ENCODE measurements at regions not wholly inside any gene's neighbourhood (a gene's known extent, or its start where the extent isn't known, plus 50 kb on each side); places are given as distances from the start of the nearest gene placed in this dataset.

DNA sequence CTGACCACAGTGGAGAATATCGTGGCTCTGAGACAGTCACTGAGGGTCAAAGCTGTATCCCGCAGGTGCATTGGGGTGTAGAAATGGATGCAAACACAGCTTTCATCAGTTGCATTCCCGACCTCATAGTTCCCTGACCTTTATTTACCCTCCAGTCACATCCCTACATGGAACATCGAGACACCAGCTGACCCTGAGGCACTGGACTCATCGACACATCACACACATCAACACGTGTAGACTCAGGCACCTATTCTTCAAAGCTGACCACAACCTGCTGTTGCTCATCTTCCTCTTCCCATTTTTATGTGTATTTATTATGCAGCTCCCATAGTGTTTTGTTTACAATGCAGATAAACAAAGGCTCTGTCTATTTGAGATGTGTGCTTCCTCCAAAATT, 396.9 kb upstream of the NRP1 start:
- H3K9me3 ChIP-seq (ENCODE audit: low read length) = no peaks in the 10 kb centered on the region
- no peak overlapping the region for H3K4me3 ChIP-seq (ENCODE audit: low read depth in 1 of 2, low read length in 2 of 2)
- no peaks in the 10 kb centered on the region for H3K36me3 ChIP-seq (ENCODE audit: insufficient read depth, low read length)
- peaks cover 8% of the 10 kb centered on the region for H3K4me1 ChIP-seq (ENCODE audit: insufficient read depth, low read length)
- H3K27me3 ChIP-seq (ENCODE audit: control insufficient read depth in 1 of 2, insufficient read depth in 2 of 2, low read length in 2 of 2) = no peaks in the 10 kb centered on the region
- H3K27ac ChIP-seq (ENCODE audit: low read depth, low read length) = no peak overlapping the region
- no peak overlapping the region for H3K9ac ChIP-seq (ENCODE audit: low read length)

DNA sequence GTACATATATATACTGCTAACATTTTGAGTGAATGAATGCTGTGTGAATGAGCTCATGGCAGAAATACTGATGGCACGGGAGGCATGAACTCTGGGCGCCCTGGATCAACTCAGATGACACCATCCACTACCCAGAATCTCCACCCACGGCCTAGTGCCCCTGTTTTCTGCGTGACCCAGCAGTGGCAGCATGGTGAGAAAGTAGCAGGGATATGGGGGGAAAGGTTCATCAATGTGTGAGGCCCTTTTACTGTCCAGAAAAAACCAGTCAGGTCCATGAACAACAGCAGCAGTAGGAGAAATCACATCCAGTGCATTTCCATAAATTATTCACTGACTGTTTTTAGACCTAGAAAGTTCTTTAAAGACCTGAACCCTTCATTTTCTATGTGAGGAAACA, 391.0 kb upstream of the NRP1 start:
- Histone ChIP-seq H3K27ac (ENCODE audit: low read depth, low read length) (no peak overlapping the region), H3K36me3 (ENCODE audit: insufficient read depth, low read length) (no peaks in the 10 kb centered on the region), H3K9me3 (ENCODE audit: low read length) (no peaks in the 10 kb centered on the region)

DNA sequence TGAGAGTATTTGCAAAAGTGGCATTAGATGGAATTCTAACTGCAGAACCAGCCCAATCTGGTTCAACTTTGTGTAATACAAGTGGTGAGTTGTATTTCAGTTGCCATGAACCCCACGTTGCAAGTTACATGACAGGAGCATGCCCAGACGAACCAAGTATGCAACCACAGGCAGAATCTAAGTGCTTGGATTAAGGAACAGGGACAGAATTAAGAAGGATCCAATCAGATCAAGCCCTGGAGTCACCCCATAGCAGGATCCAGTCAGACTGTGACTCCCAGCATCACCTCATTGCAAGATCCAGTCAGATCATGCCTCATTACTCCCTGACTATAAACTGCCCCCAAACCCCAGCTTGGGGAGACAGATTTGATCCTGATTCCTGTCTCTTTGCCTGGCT, 388.7 kb upstream of the NRP1 start:
- Histone ChIP-seq H3K27me3 (ENCODE audit: control insufficient read depth in 1 of 2, insufficient read depth in 2 of 2, low read length in 2 of 2) (no peaks in the 10 kb centered on the region), H3K27ac (ENCODE audit: low read depth, low read length) (no peak overlapping the region), H3K9me3 (ENCODE audit: low read length) (no peaks in the 10 kb centered on the region), H3K4me3 (ENCODE audit: low read depth in 1 of 2, low read length in 2 of 2) (no peak overlapping the region), H3K36me3 (ENCODE audit: insufficient read depth, low read length) (no peaks in the 10 kb centered on the region), H3K9ac (ENCODE audit: low read length) (no peak overlapping the region), H3K4me1 (ENCODE audit: insufficient read depth, low read length) (no peaks in the 10 kb centered on the region)

More for the DNA sequence above, 391.0 kb upstream of the NRP1 start:
- Histone ChIP-seq H3K4me3 (ENCODE audit: low read depth in 1 of 2, low read length in 2 of 2) (no peak overlapping the region), H3K27me3 (ENCODE audit: control insufficient read depth in 1 of 2, insufficient read depth in 2 of 2, low read length in 2 of 2) (no peaks in the 10 kb centered on the region), H3K9ac (ENCODE audit: low read length) (no peak overlapping the region), H3K4me1 (ENCODE audit: insufficient read depth, low read length) (no peaks in the 10 kb centered on the region)

DNA sequence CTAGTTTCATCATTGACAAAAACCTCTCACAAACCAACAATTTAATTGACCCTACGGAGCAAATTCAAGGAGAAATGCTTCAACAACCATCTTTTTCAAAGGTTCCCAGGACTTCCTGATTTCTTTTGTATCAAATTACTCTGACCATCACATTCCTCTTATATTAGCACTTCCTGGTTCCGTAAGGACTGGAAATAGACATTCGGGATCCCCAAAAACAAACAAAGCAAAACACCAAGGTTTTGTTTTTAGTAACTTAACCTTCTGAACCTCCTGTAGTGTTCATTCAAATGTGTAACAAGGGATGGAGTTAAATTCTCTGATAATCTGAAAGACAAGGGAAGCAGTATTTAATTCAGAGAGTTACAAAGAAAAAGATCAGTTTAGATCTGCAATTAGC, 387.6 kb upstream of the NRP1 start:
- Histone ChIP-seq H3K9ac (ENCODE audit: low read length) (no peak overlapping the region), H3K4me1 (ENCODE audit: insufficient read depth, low read length) (no peaks in the 10 kb centered on the region), H3K27me3 (ENCODE audit: control insufficient read depth in 1 of 2, insufficient read depth in 2 of 2, low read length in 2 of 2) (no peaks in the 10 kb centered on the region), H3K9me3 (ENCODE audit: low read length) (no peaks in the 10 kb centered on the region), H3K27ac (ENCODE audit: low read depth, low read length) (no peak overlapping the region), H3K36me3 (ENCODE audit: insufficient read depth, low read length) (no peaks in the 10 kb centered on the region), H3K4me3 (ENCODE audit: low read depth in 1 of 2, low read length in 2 of 2) (no peak overlapping the region)

DNA sequence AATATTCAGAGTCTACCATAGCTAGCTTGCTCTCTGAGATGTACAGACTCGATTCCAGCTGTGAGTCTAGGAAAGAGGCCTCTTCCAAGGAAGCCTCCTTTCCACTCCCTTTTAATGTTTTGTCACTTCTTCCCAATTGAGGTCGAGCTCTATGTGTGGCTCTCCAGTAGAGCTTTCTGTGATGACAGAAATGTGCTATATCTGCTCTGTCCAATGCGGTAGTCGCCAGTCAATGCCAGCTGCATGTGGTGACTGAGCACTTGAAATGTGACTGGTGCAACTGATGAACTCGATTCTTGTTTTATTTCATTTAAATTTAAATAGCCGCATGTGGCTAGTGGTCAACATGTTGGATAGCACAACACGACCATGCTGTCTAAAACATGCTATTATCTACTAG, 387.0 kb upstream of the NRP1 start:
- no peaks in the 10 kb centered on the region for H3K9me3 ChIP-seq (ENCODE audit: low read length)
- no peak overlapping the region for H3K4me3 ChIP-seq (ENCODE audit: low read depth in 1 of 2, low read length in 2 of 2)
- H3K27me3 ChIP-seq (ENCODE audit: control insufficient read depth in 1 of 2, insufficient read depth in 2 of 2, low read length in 2 of 2) = no peaks in the 10 kb centered on the region
- no peaks in the 10 kb centered on the region for H3K4me1 ChIP-seq (ENCODE audit: insufficient read depth, low read length)
- H3K36me3 ChIP-seq (ENCODE audit: insufficient read depth, low read length) = no peaks in the 10 kb centered on the region
- H3K27ac ChIP-seq (ENCODE audit: low read depth, low read length) = no peak overlapping the region
- H3K9ac ChIP-seq (ENCODE audit: low read length) = no peak overlapping the region

DNA sequence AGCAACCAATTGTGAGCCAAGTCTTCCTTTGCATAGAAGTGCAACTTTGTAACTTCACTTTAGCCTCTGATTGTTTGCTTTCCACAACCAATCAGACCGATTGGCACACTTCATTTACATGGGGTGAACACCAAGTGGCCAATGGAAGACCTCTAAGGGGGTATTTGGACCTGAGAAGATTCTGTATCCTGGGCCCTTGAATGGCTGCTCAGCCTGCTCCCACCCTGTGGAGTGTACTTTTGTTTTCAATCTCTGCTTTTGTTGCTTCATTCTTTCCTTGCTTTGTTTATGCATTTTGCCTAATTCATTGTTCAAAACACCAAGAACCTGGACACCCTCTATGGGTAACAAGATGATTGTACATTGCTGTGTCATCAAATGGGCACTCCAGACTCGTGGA, 385.7 kb upstream of the NRP1 start:
- Histone ChIP-seq H3K27me3 (ENCODE audit: control insufficient read depth in 1 of 2, insufficient read depth in 2 of 2, low read length in 2 of 2) (no peaks in the 10 kb centered on the region), H3K4me3 (ENCODE audit: low read depth in 1 of 2, low read length in 2 of 2) (no peak overlapping the region), H3K9me3 (ENCODE audit: low read length) (no peaks in the 10 kb centered on the region), H3K27ac (ENCODE audit: low read depth, low read length) (no peak overlapping the region), H3K4me1 (ENCODE audit: insufficient read depth, low read length) (no peaks in the 10 kb centered on the region), H3K9ac (ENCODE audit: low read length) (no peak overlapping the region), H3K36me3 (ENCODE audit: insufficient read depth, low read length) (no peaks in the 10 kb centered on the region)

DNA sequence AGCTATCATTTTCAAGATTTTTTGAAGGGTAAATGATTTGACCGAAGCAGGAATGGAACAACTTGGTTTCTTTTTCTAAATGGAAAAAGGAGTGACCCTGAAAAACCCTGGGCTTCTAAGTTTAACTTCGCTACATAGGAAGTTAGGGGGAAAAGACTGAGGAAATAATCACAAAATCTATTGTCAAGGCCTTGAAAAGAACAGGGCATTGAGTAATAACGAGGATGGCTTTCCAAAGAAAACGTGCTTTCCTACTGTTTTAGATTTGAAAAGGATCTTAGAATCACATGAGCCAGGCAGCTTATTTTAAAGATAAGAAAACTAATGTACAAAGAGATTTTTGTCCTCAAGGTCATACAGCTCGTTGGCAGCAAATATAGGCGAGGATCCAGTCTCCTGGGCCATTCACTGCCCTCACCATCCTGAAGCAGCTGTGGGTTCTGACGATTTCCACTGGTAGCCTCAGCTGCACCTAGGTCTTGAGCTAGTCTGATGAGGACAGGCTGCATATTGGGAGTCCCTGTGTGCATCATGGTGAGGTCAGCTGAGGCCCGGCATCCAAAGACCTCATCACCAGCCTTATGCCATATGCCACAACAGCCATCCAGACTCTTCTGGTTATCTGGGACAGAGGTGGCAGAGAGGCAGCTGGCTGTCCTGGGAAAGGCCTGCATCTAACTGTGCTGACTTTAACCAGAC, 384.7 kb upstream of the NRP1 start:
- H3K27me3 ChIP-seq (ENCODE audit: control insufficient read depth in 1 of 2, insufficient read depth in 2 of 2, low read length in 2 of 2) = no peaks in the 10 kb centered on the region
- no peak overlapping the region for H3K27ac ChIP-seq (ENCODE audit: low read depth, low read length)
- H3K9me3 ChIP-seq (ENCODE audit: low read length) = no peaks in the 10 kb centered on the region
- H3K4me1 ChIP-seq (ENCODE audit: insufficient read depth, low read length) = no peaks in the 10 kb centered on the region
- H3K9ac ChIP-seq (ENCODE audit: low read length) = no peak overlapping the region
- H3K4me3 ChIP-seq (ENCODE audit: low read depth in 1 of 2, low read length in 2 of 2) = no peak overlapping the region
- no peaks in the 10 kb centered on the region for H3K36me3 ChIP-seq (ENCODE audit: insufficient read depth, low read length)

DNA sequence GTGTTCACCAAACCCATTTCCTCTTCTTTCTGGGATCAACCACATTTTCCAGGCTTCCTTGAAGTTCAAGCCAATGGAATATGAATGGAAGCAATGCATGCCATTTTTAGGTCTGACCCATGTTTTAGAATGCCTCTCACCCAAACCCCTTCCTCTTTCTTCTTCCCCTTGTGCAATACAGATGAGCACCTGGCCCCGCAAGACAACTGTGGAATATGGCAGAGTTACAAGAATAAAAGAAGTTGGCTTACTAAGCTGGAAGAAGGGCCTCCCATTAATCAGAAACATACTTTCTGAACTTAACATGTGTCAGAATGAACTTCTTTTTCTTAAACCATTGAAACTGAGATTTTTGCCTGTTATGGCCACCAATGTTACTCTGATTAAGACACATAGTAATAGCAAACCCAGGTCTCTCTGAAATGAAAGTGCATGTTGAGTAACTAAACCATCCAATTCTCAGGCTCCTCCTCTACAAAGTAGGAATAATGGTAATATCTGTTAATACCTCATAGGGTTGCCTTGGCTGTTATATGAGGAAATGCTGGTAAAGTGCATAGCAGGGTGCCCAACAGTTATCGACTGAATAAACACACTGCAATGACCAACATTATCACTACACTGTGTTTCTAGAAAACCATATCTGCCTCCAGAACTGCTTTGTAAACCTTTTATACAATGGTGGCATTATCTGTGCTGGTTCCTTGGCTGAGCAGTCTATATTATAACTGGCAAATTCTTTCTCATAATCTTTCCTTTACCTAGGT, 382.2 kb upstream of the NRP1 start:
- Histone ChIP-seq H3K27me3 (ENCODE audit: control insufficient read depth in 1 of 2, insufficient read depth in 2 of 2, low read length in 2 of 2) (no peaks in the 10 kb centered on the region), H3K4me1 (ENCODE audit: insufficient read depth, low read length) (no peaks in the 10 kb centered on the region), H3K36me3 (ENCODE audit: insufficient read depth, low read length) (no peaks in the 10 kb centered on the region), H3K27ac (ENCODE audit: low read depth, low read length) (no peak overlapping the region), H3K9ac (ENCODE audit: low read length) (no peak overlapping the region), H3K9me3 (ENCODE audit: low read length) (no peaks in the 10 kb centered on the region), H3K4me3 (ENCODE audit: low read depth in 1 of 2, low read length in 2 of 2) (no peak overlapping the region)

DNA sequence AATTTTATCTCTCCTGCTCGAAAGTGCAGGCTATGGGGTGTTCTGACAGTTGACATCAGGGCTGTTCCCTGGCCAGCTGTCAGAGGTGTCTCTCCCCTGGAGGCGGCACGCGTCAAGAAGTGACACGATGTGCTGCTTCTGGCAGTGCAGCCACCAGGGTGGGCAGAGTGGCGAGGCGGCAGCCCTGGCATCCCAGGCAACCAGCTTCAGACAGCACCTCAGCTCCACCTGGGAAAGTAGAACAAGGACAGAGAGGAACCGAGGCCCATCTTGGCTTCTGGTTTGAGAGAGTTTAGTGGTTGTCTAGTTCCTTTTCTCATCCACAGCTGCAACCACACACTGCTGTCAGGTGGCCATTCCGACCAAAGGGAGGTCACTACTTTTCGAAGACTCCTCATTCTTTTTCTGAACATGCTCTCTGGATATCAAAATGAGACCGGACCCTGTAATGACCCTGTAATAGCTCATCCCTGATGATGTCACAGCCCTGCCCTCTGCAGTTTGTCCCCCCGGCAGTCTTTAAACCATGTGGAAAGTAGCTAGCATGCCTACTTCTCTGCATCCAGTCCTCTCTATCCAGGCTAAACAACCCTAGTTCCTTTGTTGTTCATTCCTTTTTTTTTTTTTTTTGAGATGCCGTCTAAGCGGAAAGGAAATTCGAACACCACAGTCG, 381.0 kb upstream of the NRP1 start:
- Histone ChIP-seq H3K27ac (ENCODE audit: low read depth, low read length) (no peak overlapping the region), H3K9ac (ENCODE audit: low read length) (no peak overlapping the region), H3K36me3 (ENCODE audit: insufficient read depth, low read length) (no peaks in the 10 kb centered on the region), H3K4me1 (ENCODE audit: insufficient read depth, low read length) (no peaks in the 10 kb centered on the region), H3K4me3 (ENCODE audit: low read depth in 1 of 2, low read length in 2 of 2) (no peak overlapping the region), H3K9me3 (ENCODE audit: low read length) (no peaks in the 10 kb centered on the region), H3K27me3 (ENCODE audit: control insufficient read depth in 1 of 2, insufficient read depth in 2 of 2, low read length in 2 of 2) (no peaks in the 10 kb centered on the region)

DNA sequence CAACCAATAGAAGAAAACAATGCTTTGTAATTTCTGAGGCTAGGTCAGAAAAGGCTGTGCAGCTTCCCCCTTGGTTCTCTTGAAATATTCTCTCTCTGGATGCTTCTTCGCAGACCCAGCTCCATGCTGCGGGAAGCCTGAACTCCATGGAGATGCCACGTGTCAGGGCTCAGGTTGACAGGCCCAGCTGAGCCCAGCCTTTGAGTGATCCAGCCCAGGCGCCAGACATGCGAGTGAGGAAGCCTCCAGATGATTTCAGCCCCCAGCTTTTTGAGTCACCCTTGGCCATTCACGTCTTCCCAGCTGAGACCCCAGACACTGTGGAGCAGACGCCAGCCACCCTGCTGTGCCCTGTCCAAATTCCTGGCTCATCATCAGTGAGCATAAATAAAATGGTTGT, 378.4 kb upstream of the NRP1 start:
- Histone ChIP-seq H3K9ac (ENCODE audit: low read length) (no peak overlapping the region), H3K36me3 (ENCODE audit: insufficient read depth, low read length) (no peaks in the 10 kb centered on the region), H3K4me3 (ENCODE audit: low read depth in 1 of 2, low read length in 2 of 2) (no peak overlapping the region), H3K27me3 (ENCODE audit: control insufficient read depth in 1 of 2, insufficient read depth in 2 of 2, low read length in 2 of 2) (no peaks in the 10 kb centered on the region), H3K9me3 (ENCODE audit: low read length) (no peaks in the 10 kb centered on the region), H3K4me1 (ENCODE audit: insufficient read depth, low read length) (no peaks in the 10 kb centered on the region), H3K27ac (ENCODE audit: low read depth, low read length) (no peak overlapping the region)

DNA sequence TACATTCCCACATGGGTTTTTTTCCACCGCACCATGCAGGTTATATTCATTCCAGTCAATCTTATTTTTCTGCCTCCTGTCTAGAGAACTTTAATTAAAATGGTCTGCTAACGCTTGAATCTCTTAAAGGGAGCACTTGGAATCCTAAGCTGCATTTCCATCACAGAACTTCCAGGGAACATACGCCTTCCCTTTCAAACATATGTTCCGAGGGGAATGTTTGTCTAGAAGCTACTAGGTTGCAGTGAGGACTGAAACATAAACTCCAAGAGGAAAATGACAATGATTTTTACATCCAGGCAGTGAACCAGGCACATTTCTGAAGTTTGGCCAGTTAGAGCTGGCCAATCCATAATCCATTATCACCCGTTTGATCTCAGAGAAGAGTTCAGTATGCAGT, 375.5 kb upstream of the NRP1 start:
- Histone ChIP-seq H3K27ac (ENCODE audit: low read depth, low read length) (no peak overlapping the region), H3K4me1 (ENCODE audit: insufficient read depth, low read length) (no peaks in the 10 kb centered on the region), H3K9me3 (ENCODE audit: low read length) (no peaks in the 10 kb centered on the region), H3K27me3 (ENCODE audit: control insufficient read depth in 1 of 2, insufficient read depth in 2 of 2, low read length in 2 of 2) (no peaks in the 10 kb centered on the region), H3K36me3 (ENCODE audit: insufficient read depth, low read length) (no peaks in the 10 kb centered on the region), H3K9ac (ENCODE audit: low read length) (no peak overlapping the region), H3K4me3 (ENCODE audit: low read depth in 1 of 2, low read length in 2 of 2) (no peak overlapping the region)

Data from muscle layer of colon (tissue), 2 donors.